HEK293 (cell line): ENCODE measurements at regions not wholly inside any gene's neighbourhood (a gene's known extent, or its start where the extent isn't known, plus 50 kb on each side); places are given as distances from the start of the nearest gene placed in this dataset.

Source experiments
- CTCF ChIA-PET: fragments of 350-600 bp; formaldehyde crosslinking; extraction: SDS; loops from one replicate; lab custom pipeline; 2021; ENCODE audit warnings: antibody characterized with exemption; lab: Yijun Ruan, JAX
- POLR2A ChIA-PET: fragments of 300-600 bp; formaldehyde crosslinking; extraction: SDS; loops from one replicate; lab custom pipeline; 2020; ENCODE audit warnings: antibody characterized with exemption, inconsistent platforms; lab: Yijun Ruan, JAX
- H3K27ac ChIP-seq: fragments of 200-500 bp; sonication (Bioruptor generic); 2 replicates; pipeline ENCODE4 v1.5.1; 2014; ENCODE audit warnings: low read depth, low read length, control low read depth, inconsistent platforms; ENCODE audit errors: extremely low read depth
- H3K36me3 ChIP-seq, 2 experiments: fragments of 200-500 bp in 1 of 2; sonication (Bioruptor generic) in 1 of 2; 1 replicate in 1 of 2; 2 replicates in 1 of 2; pipeline ENCODE4 v1.5.1; 2014 to 2017; ENCODE audit warnings: inconsistent platforms in 2 of 2, low read length in 2 of 2; ENCODE audit not compliant: control insufficient read depth in 2 of 2, insufficient read depth in 1 of 2
- H3K4me1 ChIP-seq: fragments of 200-500 bp; sonication (Bioruptor generic); 2 replicates; pipeline ENCODE4 v1.5.1; 2014; ENCODE audit warnings: mild to moderate bottlenecking, low read length, inconsistent platforms; ENCODE audit not compliant: control insufficient read depth, insufficient read depth
- H3K4me3 ChIP-seq: 2 replicates; pipeline ENCODE4 v1.5.1; 2011; ENCODE audit warnings: low read depth, mild to moderate bottlenecking, control low read depth, low read length, moderate library complexity
- H3K9me3 ChIP-seq: fragments of 200-500 bp; sonication (Bioruptor generic); 2 replicates; pipeline ENCODE4 v1.5.1; 2014; ENCODE audit warnings: low read depth, low read length, inconsistent platforms; ENCODE audit not compliant: control insufficient read depth, insufficient read depth
- GFI1B ChIP-seq: fragments of 450-650 bp; formaldehyde crosslinking; IDR thresholded peaks from 2 replicates; pipeline ENCODE4 v1.5.1; 2016; ENCODE audit warnings: missing biosample characterization, missing genetic modification characterization
- INSM2 ChIP-seq: fragments of 450-650 bp; formaldehyde crosslinking; IDR thresholded peaks from 2 replicates; pipeline ENCODE4 v1.5.1; 2016; ENCODE audit warnings: missing biosample characterization, missing genetic modification characterization
- SALL2 ChIP-seq: fragments of 450-650 bp; formaldehyde crosslinking; IDR thresholded peaks from 2 replicates; pipeline ENCODE4 v1.5.0; 2017; ENCODE audit warnings: missing biosample characterization, mild to moderate bottlenecking, missing genetic modification characterization, borderline replicate concordance
- SETDB1 ChIP-seq: IDR thresholded peaks from one replicate; pipeline ENCODE4 v1.6.1; 2017; ENCODE audit warnings: mild to moderate bottlenecking, low read length, moderate library complexity, mixed read lengths; ENCODE audit not compliant: insufficient read length
- ZBTB8A ChIP-seq: fragments of 450-650 bp; formaldehyde crosslinking; IDR thresholded peaks from 2 replicates; pipeline ENCODE4 v1.5.1; 2016; ENCODE audit warnings: missing biosample characterization, missing genetic modification characterization
- ZNF10 ChIP-seq: fragments of 450-650 bp; formaldehyde crosslinking; IDR thresholded peaks from 2 replicates; pipeline ENCODE4 v1.5.1; 2017; ENCODE audit warnings: missing biosample characterization, missing genetic modification characterization
- ZNF121 ChIP-seq: fragments of 450-650 bp; formaldehyde crosslinking; IDR thresholded peaks from 2 replicates; pipeline ENCODE4 v1.5.1; 2016; ENCODE audit warnings: missing biosample characterization, missing genetic modification characterization
- ZNF138 ChIP-seq: fragments of 450-650 bp; formaldehyde crosslinking; IDR thresholded peaks from 2 replicates; pipeline ENCODE4 v1.5.1; 2016; ENCODE audit warnings: missing biosample characterization, missing genetic modification characterization, borderline replicate concordance
- ZNF155 ChIP-seq: fragments of 450-650 bp; formaldehyde crosslinking; IDR thresholded peaks from 2 replicates; pipeline ENCODE4 v1.5.1; 2016; ENCODE audit warnings: missing biosample characterization, missing genetic modification characterization
- ZNF2 ChIP-seq: fragments of 450-650 bp; formaldehyde crosslinking; IDR thresholded peaks from 2 replicates; pipeline ENCODE4 v1.5.1; 2016; ENCODE audit warnings: missing biosample characterization, missing genetic modification characterization
- ZNF214 ChIP-seq: fragments of 450-650 bp; formaldehyde crosslinking; IDR thresholded peaks from 2 replicates; pipeline ENCODE4 v1.5.1; 2017; ENCODE audit warnings: missing biosample characterization, mild to moderate bottlenecking, missing genetic modification characterization, borderline replicate concordance
- ZNF23 ChIP-seq: fragments of 450-650 bp; formaldehyde crosslinking; IDR thresholded peaks from 2 replicates; pipeline ENCODE4 v1.5.1; 2016; ENCODE audit warnings: missing biosample characterization, missing genetic modification characterization, borderline replicate concordance
- ZNF26 ChIP-seq: fragments of 450-650 bp; formaldehyde crosslinking; IDR thresholded peaks from 2 replicates; pipeline ENCODE4 v1.5.1; 2016; ENCODE audit warnings: missing biosample characterization, missing genetic modification characterization
- ZNF266 ChIP-seq: fragments of 450-650 bp; formaldehyde crosslinking; IDR thresholded peaks from 2 replicates; pipeline ENCODE4 v1.5.1; 2016; ENCODE audit warnings: missing biosample characterization, missing genetic modification characterization, low read depth
- ZNF423 ChIP-seq: fragments of 450-650 bp; formaldehyde crosslinking; IDR thresholded peaks from 2 replicates; pipeline ENCODE4 v1.5.1; 2016; ENCODE audit warnings: missing biosample characterization, missing genetic modification characterization
- ZNF514 ChIP-seq: fragments of 450-650 bp; formaldehyde crosslinking; IDR thresholded peaks from 2 replicates; pipeline ENCODE4 v1.5.1; 2016; ENCODE audit warnings: missing biosample characterization, missing genetic modification characterization
- ZNF529 ChIP-seq: fragments of 450-650 bp; formaldehyde crosslinking; IDR thresholded peaks from 2 replicates; pipeline ENCODE4 v1.5.1; 2017; ENCODE audit warnings: missing genetic modification characterization, missing biosample characterization; ENCODE audit not compliant: insufficient replicate concordance
- ZNF580 ChIP-seq: fragments of 450-650 bp; formaldehyde crosslinking; IDR thresholded peaks from 2 replicates; pipeline ENCODE4 v1.5.1; 2016; ENCODE audit warnings: missing biosample characterization, missing genetic modification characterization
- ZNF585B ChIP-seq: fragments of 450-650 bp; formaldehyde crosslinking; IDR thresholded peaks from 2 replicates; pipeline ENCODE4 v1.5.1; 2016; ENCODE audit warnings: missing biosample characterization, missing genetic modification characterization
- ZNF596 ChIP-seq: fragments of 450-650 bp; IDR thresholded peaks from 2 replicates; pipeline ENCODE4 v1.5.0; 2018; ENCODE audit warnings: missing biosample characterization, mild to moderate bottlenecking, missing genetic modification characterization, moderate library complexity
- ZNF623 ChIP-seq: fragments of 450-650 bp; formaldehyde crosslinking; IDR thresholded peaks from 2 replicates; pipeline ENCODE4 v1.5.1; 2016; ENCODE audit warnings: missing biosample characterization, missing genetic modification characterization
- ZNF639 ChIP-seq: fragments of 450-650 bp; formaldehyde crosslinking; IDR thresholded peaks from 2 replicates; pipeline ENCODE4 v1.5.1; 2016; ENCODE audit warnings: missing biosample characterization, missing genetic modification characterization
- ZNF654 ChIP-seq: fragments of 450-650 bp; formaldehyde crosslinking; IDR thresholded peaks from 2 replicates; pipeline ENCODE4 v1.5.1; 2016; ENCODE audit warnings: low read depth, missing biosample characterization, missing genetic modification characterization
- ZNF701 ChIP-seq: fragments of 450-650 bp; formaldehyde crosslinking; IDR thresholded peaks from 2 replicates; pipeline ENCODE4 v1.5.1; 2016; ENCODE audit warnings: missing biosample characterization, missing genetic modification characterization
- ZNF785 ChIP-seq: fragments of 450-650 bp; formaldehyde crosslinking; IDR thresholded peaks from 2 replicates; pipeline ENCODE4 v1.5.1; 2016; ENCODE audit warnings: missing biosample characterization, missing genetic modification characterization
- ZNF791 ChIP-seq: fragments of 450-650 bp; formaldehyde crosslinking; IDR thresholded peaks from 2 replicates; pipeline ENCODE4 v1.5.1; 2016; ENCODE audit warnings: missing biosample characterization, missing genetic modification characterization
- ZSCAN5A ChIP-seq: fragments of 450-650 bp; formaldehyde crosslinking; IDR thresholded peaks from 2 replicates; pipeline ENCODE4 v1.5.1; 2016; ENCODE audit warnings: missing biosample characterization, missing genetic modification characterization

- Histone ChIP-seq H3K4me1 (no peaks in the 10 kb centered on the region), H3K9me3 (no peaks in the 10 kb centered on the region), H3K36me3 (no peaks in the 10 kb centered on the region), H3K4me3 (no peak overlapping the region), H3K27ac (no peak overlapping the region)
- TF ChIP-seq GFI1B (tag by site-specific recombination) (no peak), ZNF580 (tag by site-specific recombination) (no peak), ZNF785 (no peak), ZNF701 (tag by site-specific recombination) (no peak), ZNF26 (tag by site-specific recombination) (no peak), SETDB1 (no peak), ZBTB8A (no peak), ZNF791 (tag by site-specific recombination) (no peak), ZNF121 (tag by site-specific recombination) (no peak), ZNF10 (no peak), ZSCAN5A (tag by site-specific recombination) (no peak)
- CTCF ChIA-PET: interaction anchor here (0.6 kb wide), 1 partner anchor 1157 kb away, joined by 5 read pairs; no protein-coding TSS in a partner anchor
- POLR2A ChIA-PET: no interaction called here
These were observed 57.5 kb upstream of the GC start for GRCh38 chr4:71841336-71841735.

- H3K36me3 ChIP-seq: no peaks in the 10 kb centered on the region
- H3K4me1 ChIP-seq: no peaks in the 10 kb centered on the region
- TF ChIP-seq ZNF423 (tag by site-specific recombination) (no peak), ZNF585B (tag by site-specific recombination) (no peak), ZNF266 (no peak)
- CTCF ChIA-PET: no interaction called here
- POLR2A ChIA-PET: no interaction called here
- H3K9me3 ChIP-seq: no peaks in the 10 kb centered on the region
- no peak overlapping the region for H3K27ac ChIP-seq
- no peak overlapping the region for H3K4me3 ChIP-seq
These were observed 63.4 kb upstream of the GC start for GRCh38 chr4:71847300-71847699.

GRCh38 chr4:71855944-71856343 lies 72.1 kb upstream of the GC start:
- TF ChIP-seq INSM2 (no peak), ZNF654 (no peak), SALL2 (tag by site-specific recombination) (no peak), ZNF529 (no peak), ZNF23 (tag by site-specific recombination) (no peak), ZNF514 (tag by site-specific recombination) (no peak), ZNF138 (tag by site-specific recombination) (no peak), ZNF639 (tag by site-specific recombination) (no peak), ZNF214 (tag by site-specific recombination) (no peak), ZNF155 (tag by site-specific recombination) (no peak), ZNF596 (tag by site-specific recombination) (no peak), ZNF623 (no peak), SETDB1 (no peak), ZNF2 (no peak)
- no peaks in the 10 kb centered on the region for H3K36me3 ChIP-seq
- CTCF ChIA-PET: no interaction called here
- H3K9me3 ChIP-seq: no peaks in the 10 kb centered on the region
- H3K4me3 ChIP-seq: no peak overlapping the region
- no peak overlapping the region for H3K27ac ChIP-seq
- peaks cover 3% of the 10 kb centered on the region for H3K4me1 ChIP-seq
- POLR2A ChIA-PET: no interaction called here
